Renal cortex interstitium (tissue), 11 donors: ENCODE measurements at regions not wholly inside any gene's neighbourhood (a gene's known extent, or its start where the extent isn't known, plus 50 kb on each side); places are given as distances from the start of the nearest gene placed in this dataset.
"Not testable (repeated sequence)": the region's sequence is repeated elsewhere in the genome, so short reads cannot be mapped to it uniquely, and the experiment has no call there.

Experiments used
- DNase-seq, 11 donors: peaks; one replicate each; pipeline ENCODE4 v3.0.0-alpha.2; 2013; ENCODE audit warnings: low read depth in 9 of 11, low spot score in 4 of 11; ENCODE audit errors: extremely low read depth in 1 of 11

DNA sequence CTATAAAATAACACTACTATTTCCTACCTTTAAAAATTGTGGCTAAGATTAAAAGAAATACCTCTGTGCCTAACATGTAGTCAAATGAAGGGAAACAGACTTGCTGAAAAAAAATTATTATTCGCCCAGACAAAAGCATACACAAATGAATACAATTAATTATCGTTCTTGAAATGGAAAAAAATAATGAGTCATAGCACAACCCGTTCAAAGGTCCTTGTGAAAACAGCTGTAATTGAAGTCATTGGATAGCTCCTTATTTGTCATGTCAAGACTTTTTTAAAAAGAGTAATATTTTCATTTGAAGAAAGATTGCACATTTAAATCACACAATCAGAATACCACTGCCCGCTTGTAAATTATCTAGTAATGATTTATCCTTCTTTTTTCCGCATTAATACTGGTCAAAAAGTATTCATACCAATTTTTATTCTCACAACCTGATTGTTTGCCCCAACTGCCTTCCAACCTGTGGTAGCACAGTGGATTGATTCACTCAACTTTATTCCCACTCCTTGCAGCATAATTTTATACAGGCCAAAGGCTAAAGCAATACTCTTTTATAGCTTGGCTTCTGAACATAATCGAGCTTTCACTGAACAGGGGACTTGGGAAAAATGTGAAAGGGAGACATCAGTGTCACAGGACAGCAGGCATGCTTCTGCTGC, 655.2 kb upstream of the MAP3K7 start:
- no peak for DNase-seq

DNA sequence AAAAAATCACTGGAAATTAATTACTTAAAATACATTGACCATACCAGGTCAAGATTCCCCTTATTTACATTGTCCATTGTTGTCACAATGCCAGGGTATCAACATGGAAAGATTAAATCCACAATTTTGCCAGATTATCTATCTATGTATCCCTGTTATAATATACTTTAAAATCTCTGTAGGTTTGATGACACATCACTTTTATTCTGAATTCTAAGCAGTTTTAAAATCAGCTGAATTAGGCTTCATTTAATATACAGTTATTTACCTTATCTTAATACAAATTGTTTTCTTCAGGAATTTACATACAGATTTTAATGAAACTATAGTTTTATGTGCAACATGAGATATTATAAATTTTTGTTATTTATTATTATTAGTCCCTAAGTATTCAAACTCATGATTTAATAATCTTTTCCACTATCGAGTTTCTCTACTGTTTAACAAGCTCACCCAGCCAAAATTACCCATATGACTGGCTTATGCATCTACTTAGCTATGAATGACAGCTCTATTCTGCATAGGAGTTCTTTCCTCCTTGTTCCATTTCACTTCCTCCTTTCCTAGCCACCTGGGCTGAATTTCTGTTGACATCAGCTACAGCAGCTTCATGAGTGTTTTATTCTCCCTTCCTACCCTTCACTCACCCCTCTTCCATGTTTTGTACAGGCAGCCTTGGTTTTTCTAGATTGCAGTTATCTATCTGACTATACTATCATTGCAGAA, 654.2 kb upstream of the MAP3K7 start:
- DNase-seq, result no peak

DNA sequence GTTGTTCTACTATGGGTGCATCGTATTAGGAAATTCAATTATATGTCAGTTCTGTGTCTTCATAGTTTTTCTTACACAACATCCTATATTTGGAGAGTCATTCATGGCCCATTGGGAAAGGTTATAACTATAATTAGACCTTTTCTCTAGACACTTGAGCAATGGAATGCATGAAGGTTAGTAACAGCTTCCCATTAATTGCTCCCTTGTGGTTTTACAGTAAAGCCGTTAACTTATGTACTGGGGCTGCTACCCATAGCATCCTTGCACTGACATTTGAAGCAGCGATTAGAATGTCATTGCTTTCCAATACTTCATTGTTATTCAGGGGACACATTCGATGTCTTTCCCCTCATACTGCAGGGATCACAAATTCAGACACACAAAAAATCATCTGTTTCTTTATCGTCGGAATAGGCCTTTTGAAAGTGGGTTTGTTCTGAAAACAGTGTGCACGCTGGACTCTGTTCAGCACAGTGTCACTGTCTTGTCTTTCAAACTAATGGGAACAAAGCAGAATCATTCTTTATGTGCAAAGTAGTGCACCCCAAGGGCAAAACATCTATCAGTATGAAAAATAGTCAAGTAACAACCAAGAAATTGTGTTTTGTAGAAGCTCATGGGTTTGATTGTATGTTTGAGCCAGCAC, 634.3 kb upstream of the MAP3K7 start:
- no peak for DNase-seq

DNA sequence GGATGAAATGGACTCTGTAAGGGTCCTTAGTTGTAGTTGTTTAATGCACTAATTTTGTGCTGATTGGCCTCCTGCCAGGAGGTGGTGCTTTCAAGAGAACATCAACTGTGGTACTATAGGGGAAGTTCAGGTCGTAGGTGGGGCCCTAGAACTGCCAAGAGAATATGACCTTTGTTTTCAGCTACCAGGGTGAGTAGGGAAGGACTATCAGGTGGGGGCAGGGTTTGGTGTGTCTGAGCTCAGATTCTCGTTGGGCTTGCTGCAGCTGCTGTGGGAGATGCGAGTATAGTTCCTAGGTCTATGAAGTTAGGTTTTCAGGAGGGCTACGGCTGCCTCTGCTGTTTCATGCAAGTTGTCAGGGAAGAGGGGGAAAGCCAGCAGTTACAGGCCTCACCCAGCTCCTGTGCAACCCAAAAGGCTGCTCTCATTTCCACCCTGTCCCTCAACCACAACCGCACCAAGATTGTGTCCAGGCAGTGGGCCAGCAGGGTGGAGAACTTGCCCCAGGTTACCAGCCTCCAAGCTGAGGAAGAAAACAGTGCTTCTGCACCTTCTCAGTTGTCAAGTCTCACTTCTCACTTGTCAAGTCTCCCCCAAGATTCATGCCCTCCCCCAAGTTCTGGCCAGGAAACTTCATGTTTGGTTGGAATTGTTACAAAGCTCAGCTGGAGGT, 626.5 kb upstream of the MAP3K7 start:
- DNase-seq, result no peak

DNA sequence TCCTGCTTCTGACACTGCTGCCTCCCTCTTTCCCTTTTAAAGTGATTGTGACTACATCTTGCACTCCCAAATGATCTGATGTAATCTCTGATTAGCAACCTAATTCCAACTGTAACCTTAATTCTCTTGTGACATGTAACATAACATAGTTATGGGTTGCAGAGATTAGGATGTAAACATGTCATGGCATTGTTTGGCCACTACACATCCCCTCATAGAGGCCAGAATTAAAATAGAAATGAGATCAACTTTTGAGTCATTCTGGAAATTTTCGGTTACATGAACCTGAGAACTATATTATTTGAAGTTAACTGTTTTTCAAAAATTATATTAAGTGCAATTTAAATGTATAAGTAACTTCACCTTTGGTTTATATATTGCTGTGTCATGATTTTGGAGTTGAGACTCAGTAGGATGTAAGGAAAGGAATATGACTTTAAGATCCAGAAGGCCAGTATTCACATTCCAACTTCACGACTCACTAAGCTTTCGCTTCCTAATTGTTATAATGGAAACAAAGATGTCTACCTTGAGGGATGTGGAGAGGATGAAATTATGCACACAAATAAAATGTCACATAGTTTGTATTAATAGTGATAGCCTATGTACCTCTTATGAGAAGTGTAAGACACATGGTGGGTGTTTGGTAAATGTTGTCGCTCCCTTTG, 611.9 kb upstream of the MAP3K7 start:
- DNase-seq, result no peak

DNA sequence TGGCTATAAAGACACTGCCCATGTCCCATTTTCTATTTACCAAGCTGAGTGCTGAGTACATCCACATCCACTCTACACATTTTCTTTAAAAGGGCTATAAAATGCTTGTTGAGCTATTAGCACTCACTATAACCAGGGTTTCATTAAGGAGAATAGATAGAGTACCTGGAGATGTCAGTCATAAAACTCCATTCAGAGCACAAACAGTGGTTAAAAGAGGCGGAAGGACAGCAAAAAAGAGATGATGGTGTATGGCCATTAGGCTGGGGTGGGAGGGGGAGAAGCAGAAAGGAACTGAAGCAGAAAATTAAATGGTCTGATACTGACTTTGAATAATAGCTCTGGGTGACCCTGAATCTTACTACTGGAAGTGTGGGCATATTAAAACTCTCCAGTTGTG, 609.9 kb upstream of the MAP3K7 start:
- DNase-seq, result peak in 6 of 11 donors; percentile 1 to 22 (median 12)

DNA sequence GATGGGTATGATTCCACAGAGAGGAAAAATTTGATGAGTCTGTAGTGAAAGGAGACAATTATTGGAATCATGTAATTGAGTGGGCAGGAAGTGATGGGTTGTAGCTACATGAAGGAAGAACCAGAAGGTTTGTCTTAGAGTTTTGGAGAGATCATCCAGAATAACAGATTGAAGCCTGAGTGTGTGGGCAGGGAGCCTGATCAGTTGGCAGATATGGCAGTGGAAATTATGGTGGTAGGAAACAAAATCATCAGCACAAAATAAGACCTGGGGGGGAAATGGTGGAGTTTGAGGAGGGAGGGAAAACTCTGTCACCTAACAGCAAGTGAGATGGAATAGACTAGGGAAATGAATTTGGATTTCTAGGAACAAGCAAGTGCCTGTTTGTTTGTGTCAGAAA, 606.6 kb upstream of the MAP3K7 start:
- no peak for DNase-seq

DNA sequence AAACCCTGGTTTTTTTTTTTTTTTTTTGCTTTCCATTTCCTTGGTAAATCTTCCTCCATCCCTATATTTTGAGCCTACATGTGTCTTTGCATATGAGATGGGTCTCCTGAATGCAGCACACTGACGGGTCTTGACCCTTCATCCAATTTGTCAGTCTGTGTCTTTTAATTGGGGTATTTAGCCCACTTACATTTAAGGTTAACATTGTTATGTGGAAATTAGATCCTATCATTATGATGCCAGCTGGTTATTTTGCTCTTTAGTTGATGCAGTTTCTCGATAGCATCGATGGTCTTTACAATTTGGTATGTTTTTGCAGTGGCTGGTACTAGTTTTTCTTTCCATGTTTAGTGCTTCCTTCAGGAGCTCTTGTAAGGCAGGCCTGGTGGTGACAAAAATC, 603.2 kb upstream of the MAP3K7 start:
- not testable (repeated sequence) for DNase-seq

DNA sequence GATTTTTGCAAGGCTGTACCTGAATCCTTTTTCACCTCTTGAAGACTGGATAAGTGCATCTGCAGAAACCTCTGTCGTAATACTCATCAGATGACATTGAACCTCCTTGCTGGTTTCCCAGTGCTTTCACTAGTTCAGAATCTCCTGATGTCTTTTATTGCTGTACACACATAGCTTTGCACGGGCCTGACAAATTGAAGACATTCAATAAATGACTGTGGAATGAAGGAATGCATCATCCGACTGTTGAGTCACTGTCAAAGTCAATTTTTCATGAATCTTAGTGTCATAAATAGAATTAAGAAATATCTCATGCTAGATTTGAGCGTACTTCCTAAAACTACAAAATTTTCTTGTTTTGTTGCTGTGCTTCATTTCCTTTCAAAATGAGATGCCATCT, 598.2 kb upstream of the MAP3K7 start:
- DNase-seq, result no peak

DNA sequence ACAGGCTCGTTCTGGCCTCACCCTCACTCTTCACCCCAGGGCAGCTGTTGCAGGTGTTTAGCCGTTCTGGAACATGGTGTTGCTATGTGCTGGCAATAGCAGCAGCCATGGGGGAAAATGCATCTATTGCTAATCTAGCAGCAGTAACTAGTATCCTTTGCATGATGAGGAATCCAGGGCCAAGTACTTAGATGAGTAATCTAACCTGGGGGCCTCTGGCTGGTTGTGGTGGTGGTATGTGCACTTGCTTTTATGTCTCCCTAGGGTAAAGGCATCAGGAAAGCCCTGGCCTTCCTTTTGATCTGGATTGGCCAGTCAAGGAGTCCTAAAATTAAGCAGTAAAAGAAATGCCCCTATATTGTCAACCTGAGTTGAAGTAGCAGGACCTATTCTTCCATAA, 594.5 kb upstream of the MAP3K7 start:
- DNase-seq, result no peak

DNA sequence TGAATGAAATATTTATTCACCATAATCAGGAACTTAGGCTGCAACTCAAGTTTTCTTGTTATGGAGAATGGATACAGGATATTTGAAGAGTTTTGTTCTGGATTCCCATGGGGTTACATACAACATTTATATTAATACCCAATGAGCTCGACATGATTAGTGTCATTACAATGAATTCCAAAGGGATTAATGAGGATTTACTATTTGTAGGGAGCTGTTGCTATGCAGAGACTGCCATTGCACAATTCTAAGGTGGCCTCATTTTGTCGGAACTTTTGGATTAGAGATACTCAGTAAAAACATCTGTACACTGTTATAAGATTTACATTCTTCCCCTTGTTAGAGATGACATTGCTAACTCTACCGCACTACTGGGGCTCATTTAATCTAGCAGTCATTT, 586.8 kb upstream of the MAP3K7 start:
- DNase-seq, result no peak

DNA sequence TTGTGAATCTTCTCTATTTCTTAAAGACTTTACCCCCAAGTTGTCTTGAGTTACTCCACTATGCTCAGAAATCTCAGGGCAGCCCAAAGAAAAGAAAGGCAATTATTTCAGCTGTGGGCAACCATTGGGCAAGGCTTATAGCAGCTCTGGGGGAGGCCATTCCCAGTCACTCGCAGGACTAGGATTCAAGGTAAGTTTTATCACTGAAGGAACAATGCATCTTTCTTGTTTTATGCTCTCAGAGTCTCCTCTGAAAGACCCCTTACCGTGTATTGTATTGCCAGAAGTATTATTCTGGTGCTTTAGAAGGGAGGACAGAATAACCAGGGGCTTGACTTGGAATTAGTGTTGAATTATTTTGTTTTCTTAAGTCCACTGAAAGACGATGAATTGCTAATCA, 586.3 kb upstream of the MAP3K7 start:
- no peak for DNase-seq

DNA sequence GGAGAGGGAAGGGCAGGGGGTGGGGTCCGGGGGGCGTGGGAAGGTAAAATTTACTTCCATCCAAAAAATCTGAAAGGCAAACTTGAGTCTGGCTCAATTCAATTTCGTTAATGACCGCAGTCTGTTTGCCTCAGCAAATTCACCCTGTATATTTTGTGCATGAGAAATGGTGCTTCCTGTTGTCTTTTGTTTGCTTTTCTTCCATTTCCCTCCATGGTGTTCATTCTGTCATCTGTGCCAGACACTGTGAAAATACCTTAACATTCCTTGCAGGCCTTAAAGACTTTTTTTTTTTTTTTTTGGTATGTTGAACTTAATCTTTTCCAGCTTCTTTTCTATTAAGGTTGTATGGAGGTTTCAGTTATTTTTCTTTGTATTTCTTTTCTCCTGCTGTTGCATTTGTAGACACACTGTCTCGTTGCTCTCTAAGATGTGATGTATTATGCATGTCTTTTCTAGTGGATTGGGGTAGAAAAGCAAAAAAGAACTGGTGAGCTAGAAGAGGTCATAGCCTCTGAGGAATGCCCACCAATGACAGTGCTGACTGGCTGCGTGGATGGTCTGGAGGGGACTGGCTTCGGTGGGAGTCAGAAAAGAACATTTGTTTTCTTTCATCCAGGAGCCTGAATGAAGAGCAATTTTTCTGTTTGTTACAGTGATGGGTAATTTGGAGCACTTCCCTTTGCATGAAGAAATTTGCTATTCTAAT, 585.0 kb upstream of the MAP3K7 start:
- no peak for DNase-seq

DNA sequence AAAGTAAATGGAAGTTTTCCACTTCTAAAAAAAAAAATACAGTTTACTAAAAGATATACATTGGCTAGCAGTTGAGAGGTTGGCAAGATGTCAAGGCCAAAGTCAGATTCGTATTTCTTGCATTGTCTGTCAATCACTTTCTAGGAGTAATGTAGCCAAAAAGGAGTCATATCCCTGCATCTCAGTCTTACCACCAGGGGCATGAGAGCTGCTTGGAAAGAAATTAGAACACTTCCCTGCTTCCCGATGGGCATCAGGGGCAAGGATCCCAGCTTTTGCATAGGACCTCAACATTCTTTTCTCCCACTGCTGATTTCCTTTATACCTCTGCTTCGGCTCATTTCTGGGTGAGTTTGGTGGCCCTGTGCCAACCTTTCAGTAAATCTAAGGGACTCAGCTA, 581.0 kb upstream of the MAP3K7 start:
- DNase-seq, result no peak

DNA sequence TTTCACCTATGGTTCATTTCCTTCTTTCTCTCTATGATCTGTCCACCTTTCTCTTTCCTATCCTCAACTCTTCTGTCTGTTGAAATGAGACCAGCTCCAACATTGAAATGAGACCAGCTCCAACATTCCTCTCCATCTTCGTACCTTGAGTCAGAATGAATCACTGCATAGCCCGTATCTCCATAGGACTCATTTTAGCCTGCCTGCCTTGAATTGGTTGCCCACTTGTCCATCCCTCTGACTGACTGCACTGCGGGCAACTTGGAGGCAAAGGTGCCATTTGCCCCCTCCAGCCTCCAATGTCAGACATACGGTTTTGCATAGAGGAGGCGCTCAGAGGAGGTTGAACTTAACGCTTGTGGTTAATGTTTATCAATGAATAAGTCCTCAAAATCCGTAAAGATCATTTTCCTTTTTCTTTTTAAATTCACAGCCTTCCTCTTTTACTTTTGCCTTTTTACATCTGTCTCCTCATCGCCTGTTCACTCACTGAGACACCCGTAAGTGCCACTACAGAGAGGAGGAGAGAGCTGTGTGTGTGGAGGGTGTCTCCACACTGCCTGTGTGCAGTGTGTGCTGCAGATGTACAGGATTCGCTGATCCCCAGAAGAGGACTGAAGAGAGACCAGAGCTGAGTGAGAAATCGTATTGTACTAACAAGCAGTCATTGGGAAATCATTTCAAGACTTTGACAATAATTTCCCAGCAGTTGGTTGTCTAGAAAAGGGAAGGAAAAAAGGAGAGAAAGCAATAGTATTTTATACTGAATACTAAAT, 579.6 kb upstream of the MAP3K7 start:
- no peak for DNase-seq

DNA sequence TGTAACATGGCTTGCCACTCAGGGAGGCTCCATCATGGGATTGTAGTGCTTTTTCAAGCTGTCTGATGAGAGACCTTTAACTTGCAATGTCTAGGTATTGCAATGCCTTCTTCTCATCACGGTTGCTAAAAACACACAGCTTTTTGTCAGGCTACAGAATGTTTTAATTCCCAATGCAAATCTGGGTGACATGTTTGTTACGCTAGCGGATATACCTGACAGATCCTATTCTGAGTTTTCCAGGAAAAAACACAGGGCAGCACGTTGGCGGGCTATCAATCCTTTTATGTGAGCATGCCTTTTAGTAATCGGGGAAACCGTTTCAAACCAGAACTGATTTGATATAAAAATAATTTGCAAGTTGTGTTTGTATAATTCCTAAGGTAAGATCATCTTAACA, 577.2 kb upstream of the MAP3K7 start:
- no peak for DNase-seq

DNA sequence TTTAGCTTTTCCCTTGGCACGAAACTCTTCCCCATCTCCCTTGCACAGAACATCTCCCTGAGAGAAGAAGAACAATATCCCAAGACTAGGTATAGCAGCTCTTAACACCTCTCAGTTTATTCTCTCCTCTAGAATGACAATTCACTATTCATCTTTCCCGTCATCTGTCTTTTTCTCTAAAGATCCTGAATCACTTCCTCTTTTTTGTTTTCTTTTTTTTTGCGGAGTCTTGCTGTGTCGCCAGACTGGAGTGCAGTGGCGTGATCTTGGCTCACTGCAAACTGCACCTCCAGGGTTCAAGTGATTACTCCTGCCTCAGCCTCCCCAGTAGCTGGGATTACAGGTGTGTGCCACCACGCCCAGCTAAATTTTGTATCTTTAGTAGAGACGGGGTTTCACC, 574.4 kb upstream of the MAP3K7 start:
- no peak for DNase-seq

DNA sequence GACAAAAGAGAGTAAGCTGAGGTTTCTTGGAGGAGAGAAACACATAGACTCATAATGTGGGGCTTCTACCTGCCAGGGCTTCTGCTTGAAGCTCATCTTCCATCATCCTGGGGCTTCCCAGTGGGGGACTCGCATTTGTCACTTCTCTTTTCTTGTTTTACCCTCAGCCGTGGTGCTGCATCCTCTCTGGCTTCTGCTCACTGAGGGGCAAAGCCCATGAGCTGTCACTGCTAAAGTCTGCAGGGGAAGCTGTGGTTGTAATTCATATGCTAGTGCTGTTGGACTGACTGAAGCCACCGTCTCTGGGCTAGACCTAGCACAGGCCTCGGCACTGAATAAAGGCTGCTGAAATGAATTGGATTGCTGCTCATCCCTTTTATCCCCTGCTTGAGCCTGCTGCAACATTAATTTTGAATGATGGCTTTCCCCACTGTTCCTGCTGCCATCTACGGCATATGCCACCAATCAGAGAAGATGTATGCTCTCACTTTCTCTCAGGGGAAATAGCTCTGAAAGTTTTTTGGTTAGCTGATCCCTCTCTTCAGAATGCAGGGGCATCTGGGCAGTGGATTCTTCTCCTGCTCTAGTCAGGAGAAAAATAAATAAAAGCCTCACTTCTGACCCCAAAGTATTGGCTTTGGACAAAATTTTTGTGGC, 568.4 kb upstream of the MAP3K7 start:
- DNase-seq, result no peak
